K562 (cell line): ENCODE measurements at regions not wholly inside any gene's neighbourhood (a gene's known extent, or its start where the extent isn't known, plus 50 kb on each side); places are given as distances from the start of the nearest gene placed in this dataset.
A peak's percentile ranks its signal among the peaks of the same experiment; 100 is the strongest.

Experiments used
- C11orf30 ChIP-seq: fragments of 450-650 bp; IDR thresholded peaks from 2 replicates; pipeline ENCODE4 v1.6.1; 2016; ENCODE audit warnings: low read depth, mild to moderate bottlenecking
- EZH2 ChIP-seq: IDR thresholded peaks from 2 replicates; pipeline ENCODE4 v1.6.1; 2012; ENCODE audit warnings: low read depth, mild to moderate bottlenecking, inconsistent platforms, low read length, borderline replicate concordance
- FOSL1 ChIP-seq: fragments of 200-800 bp; sonication (Bioruptor generic); conservative IDR thresholded peaks from 2 replicates; pipeline ENCODE4 v1.6.1; 2016; ENCODE audit warnings: missing genetic modification characterization, missing compliant biosample characterization
- FOXK2 ChIP-seq, 2 experiments: fragments of 450-650 bp; IDR thresholded peaks in 1 of 2; conservative IDR thresholded peaks in 1 of 2; 2 replicates each; pipeline ENCODE4 v1.6.1; 2016; ENCODE audit warnings: low read depth in 2 of 2, mild to moderate bottlenecking in 1 of 2
- GTF2E2 ChIP-seq: fragments of 200-800 bp; sonication (Bioruptor generic); IDR thresholded peaks from 2 replicates; pipeline ENCODE4 v1.6.1; 2016; ENCODE audit warnings: missing genetic modification characterization, missing compliant biosample characterization
- HNRNPLL ChIP-seq: fragments of 200-400 bp; formaldehyde crosslinking; IDR thresholded peaks from 2 replicates; pipeline ENCODE4 v1.6.1; 2017; ENCODE audit warnings: low read length, low read depth, mild to moderate bottlenecking; ENCODE audit not compliant: poor library complexity, severe bottlenecking
- JUND ChIP-seq, 2 experiments: IDR thresholded peaks; 2 replicates in 1 of 2; 3 replicates in 1 of 2; pipeline ENCODE4 v1.6.1; 2011; ENCODE audit warnings: borderline replicate concordance in 2 of 2, low read depth in 2 of 2, low read length in 2 of 2, improper control_type of control experiment in 1 of 2, missing biosample characterization in 1 of 2, missing genetic modification characterization in 1 of 2, missing genetic modification reagents in 1 of 2
- MAFF ChIP-seq: IDR thresholded peaks from 2 replicates; pipeline ENCODE4 v1.6.1; 2012; ENCODE audit warnings: low read length, improper control_type of control experiment
- MAFK ChIP-seq: IDR thresholded peaks from 2 replicates; pipeline ENCODE4 v1.6.1; 2011; ENCODE audit warnings: low read length, improper control_type of control experiment
- NFE2 ChIP-seq: IDR thresholded peaks from 2 replicates; pipeline ENCODE4 v1.6.1; 2014; ENCODE audit warnings: antibody characterized with exemption, low read depth
- NR3C1 ChIP-seq: sonication (generic); formaldehyde crosslinking; IDR thresholded peaks from 2 replicates; pipeline ENCODE4 v1.8.1; 2022; ENCODE audit warnings: missing genetic modification reagents
- PHF21A ChIP-seq: fragments of 450-650 bp; IDR thresholded peaks from 2 replicates; pipeline ENCODE4 v1.6.1; 2017; ENCODE audit warnings: low read depth, borderline replicate concordance
- PPARD ChIP-seq: fragments of 250-450 bp; sonication (Bioruptor Pico); IDR thresholded peaks from 2 replicates; pipeline ENCODE4 v1.8.0; 2022; ENCODE audit warnings: inconsistent platforms, mild to moderate bottlenecking, moderate library complexity
- SMARCA4 ChIP-seq: fragments of 450-650 bp; IDR thresholded peaks from 2 replicates; pipeline ENCODE4 v1.6.1; 2016
- SMARCE1 ChIP-seq: fragments of 450-650 bp; IDR thresholded peaks from 2 replicates; pipeline ENCODE4 v1.7.1; 2016; ENCODE audit warnings: mild to moderate bottlenecking
- ZNF316 ChIP-seq: fragments of 450-650 bp; IDR thresholded peaks from 2 replicates; pipeline ENCODE4 v1.6.1; 2016
- TF ChIP-seq, protein P1 (sequence below): fragments of 450-650 bp; formaldehyde crosslinking; IDR thresholded peaks from 2 replicates; pipeline ENCODE4 v1.4.0; 2020; ENCODE audit warnings: mild to moderate bottlenecking
- TF ChIP-seq, protein P2 (sequence below): fragments of 250-450 bp; sonication (Bioruptor Pico); IDR thresholded peaks from 2 replicates; pipeline ENCODE4 v1.9.0; 2021; ENCODE audit warnings: mild to moderate bottlenecking, inconsistent platforms
- TF ChIP-seq, protein P3 (sequence below): sonication (generic); formaldehyde crosslinking; IDR thresholded peaks from 2 replicates; pipeline ENCODE4 v1.8.0; 2023; ENCODE audit warnings: mild to moderate bottlenecking, missing genetic modification reagents
- TF ChIP-seq, protein P4 (sequence below), 2 experiments: fragments of 450-650 bp; conservative IDR thresholded peaks; 2 replicates each; pipeline ENCODE4 v1.6.1; 2017; ENCODE audit warnings: mild to moderate bottlenecking in 2 of 2, moderate library complexity in 2 of 2
- TF ChIP-seq, protein P5 (sequence below): sonication (generic); formaldehyde crosslinking; IDR thresholded peaks from 2 replicates; pipeline ENCODE4 v1.8.0; 2022; ENCODE audit warnings: mild to moderate bottlenecking, missing genetic modification reagents

DNA sequence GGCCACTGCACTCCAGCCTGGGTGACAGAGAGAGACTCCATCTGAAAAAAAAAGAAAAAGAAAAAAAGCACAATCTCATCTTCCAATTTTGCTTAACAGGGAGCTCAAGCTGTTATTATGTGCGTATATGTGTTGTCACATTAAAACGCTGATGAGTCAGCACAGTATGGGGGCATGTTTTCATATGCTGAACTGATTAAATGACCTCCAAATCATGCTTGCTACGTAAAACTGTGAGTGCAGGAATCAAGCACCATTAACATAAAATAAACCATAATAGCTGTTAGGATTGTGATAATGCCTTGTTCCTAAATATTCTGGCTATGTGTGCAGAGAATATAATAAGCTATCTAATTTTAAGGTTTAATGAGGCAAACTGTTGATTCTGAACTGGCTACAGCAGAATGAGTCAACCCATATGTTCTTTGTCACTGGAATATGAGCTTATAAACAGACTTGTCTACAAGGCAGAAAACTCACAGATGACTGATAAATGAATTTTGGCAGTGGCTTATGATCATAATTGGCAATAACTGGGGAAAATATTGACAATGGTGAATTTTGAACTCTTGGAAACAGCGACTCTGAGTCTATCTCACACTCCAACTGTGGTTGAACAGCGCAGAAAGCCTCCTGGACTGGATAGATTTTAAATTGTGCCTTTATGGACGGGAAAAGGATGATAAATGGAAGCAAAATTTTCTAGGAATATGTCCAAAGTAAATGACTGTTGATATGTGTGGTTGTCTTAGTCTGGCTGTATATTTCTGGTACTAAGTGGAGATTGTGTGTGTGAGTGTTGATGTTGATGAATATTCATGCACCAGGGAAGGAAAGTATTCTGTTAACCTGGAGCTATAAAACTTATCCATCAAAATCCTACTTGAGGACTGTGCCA lies 75.5 kb downstream of the VCAM1 start (continued):
- TF ChIP-seq, protein P1, sequence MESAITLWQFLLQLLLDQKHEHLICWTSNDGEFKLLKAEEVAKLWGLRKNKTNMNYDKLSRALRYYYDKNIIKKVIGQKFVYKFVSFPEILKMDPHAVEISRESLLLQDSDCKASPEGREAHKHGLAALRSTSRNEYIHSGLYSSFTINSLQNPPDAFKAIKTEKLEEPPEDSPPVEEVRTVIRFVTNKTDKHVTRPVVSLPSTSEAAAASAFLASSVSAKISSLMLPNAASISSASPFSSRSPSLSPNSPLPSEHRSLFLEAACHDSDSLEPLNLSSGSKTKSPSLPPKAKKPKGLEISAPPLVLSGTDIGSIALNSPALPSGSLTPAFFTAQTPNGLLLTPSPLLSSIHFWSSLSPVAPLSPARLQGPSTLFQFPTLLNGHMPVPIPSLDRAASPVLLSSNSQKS (CRISPR knock-in tag) = no peak
- TF ChIP-seq FOSL1 (peak; percentile 55), SMARCE1 (0 out of 2 replicates have a peak, but pooled peaks have one; percentile 14), EZH2 (no peak), PPARD (CRISPR knock-in tag) (no peak), HNRNPLL (no peak), GTF2E2 (tag) (0 out of 2 replicates have a peak, but pooled peaks have one; percentile 24), C11orf30 (peak; percentile 90), MAFF (peak; percentile 78), SMARCA4 (0 out of 2 replicates have a peak, but pooled peaks have one; percentile 28), ZNF316 (peak; percentile 94), NFE2 (peak; percentile 78), FOXK2 (conservative IDR thresholded peaks at IDR 0.05 in 1 of 2, IDR thresholded peaks at IDR 0.05 in 1 of 2; ENCODE audit: low read depth in 2 of 2) (peak in 1 of 2 experiments; percentile 34; a peak in 1 of 4 replicates), MAFK (peak; percentile 72; the same call in 1 of the 2 replicates), JUND (IDR thresholded peaks at IDR 0.05; ENCODE audit: borderline replicate concordance, low read depth, low read length) (0 out of 2 replicates have a peak, but pooled peaks have one; percentile 34), JUND (tag; IDR thresholded peaks at IDR 0.05; ENCODE audit: borderline replicate concordance, low read depth, low read length) (peak; percentile 41; the same call in 1 of the 3 replicates), PHF21A (0 out of 2 replicates have a peak, but pooled peaks have one; percentile 35), NR3C1 (CRISPR knock-in tag) (no peak)
- TF ChIP-seq, protein P2, sequence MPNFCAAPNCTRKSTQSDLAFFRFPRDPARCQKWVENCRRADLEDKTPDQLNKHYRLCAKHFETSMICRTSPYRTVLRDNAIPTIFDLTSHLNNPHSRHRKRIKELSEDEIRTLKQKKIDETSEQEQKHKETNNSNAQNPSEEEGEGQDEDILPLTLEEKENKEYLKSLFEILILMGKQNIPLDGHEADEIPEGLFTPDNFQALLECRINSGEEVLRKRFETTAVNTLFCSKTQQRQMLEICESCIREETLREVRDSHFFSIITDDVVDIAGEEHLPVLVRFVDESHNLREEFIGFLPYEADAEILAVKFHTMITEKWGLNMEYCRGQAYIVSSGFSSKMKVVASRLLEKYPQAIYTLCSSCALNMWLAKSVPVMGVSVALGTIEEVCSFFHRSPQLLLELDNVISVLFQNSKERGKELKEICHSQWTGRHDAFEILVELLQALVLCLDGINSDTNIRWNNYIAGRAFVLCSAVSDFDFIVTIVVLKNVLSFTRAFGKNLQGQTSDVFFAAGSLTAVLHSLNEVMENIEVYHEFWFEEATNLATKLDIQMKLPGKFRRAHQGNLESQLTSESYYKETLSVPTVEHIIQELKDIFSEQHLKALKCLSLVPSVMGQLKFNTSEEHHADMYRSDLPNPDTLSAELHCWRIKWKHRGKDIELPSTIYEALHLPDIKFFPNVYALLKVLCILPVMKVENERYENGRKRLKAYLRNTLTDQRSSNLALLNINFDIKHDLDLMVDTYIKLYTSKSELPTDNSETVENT = no peak
- TF ChIP-seq, protein P3, sequence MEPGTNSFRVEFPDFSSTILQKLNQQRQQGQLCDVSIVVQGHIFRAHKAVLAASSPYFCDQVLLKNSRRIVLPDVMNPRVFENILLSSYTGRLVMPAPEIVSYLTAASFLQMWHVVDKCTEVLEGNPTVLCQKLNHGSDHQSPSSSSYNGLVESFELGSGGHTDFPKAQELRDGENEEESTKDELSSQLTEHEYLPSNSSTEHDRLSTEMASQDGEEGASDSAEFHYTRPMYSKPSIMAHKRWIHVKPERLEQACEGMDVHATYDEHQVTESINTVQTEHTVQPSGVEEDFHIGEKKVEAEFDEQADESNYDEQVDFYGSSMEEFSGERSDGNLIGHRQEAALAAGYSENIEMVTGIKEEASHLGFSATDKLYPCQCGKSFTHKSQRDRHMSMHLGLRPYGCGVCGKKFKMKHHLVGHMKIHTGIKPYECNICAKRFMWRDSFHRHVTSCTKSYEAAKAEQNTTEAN (CRISPR knock-in tag) = no peak
- TF ChIP-seq, protein P4, sequence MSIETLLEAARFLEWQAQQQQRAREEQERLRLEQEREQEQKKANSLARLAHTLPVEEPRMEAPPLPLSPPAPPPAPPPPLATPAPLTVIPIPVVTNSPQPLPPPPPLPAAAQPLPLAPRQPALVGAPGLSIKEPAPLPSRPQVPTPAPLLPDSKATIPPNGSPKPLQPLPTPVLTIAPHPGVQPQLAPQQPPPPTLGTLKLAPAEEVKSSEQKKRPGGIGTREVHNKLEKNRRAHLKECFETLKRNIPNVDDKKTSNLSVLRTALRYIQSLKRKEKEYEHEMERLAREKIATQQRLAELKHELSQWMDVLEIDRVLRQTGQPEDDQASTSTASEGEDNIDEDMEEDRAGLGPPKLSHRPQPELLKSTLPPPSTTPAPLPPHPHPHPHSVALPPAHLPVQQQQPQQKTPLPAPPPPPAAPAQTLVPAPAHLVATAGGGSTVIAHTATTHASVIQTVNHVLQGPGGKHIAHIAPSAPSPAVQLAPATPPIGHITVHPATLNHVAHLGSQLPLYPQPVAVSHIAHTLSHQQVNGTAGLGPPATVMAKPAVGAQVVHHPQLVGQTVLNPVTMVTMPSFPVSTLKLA (conservative IDR thresholded peaks at IDR 0.05) = no peak
- TF ChIP-seq, protein P5, sequence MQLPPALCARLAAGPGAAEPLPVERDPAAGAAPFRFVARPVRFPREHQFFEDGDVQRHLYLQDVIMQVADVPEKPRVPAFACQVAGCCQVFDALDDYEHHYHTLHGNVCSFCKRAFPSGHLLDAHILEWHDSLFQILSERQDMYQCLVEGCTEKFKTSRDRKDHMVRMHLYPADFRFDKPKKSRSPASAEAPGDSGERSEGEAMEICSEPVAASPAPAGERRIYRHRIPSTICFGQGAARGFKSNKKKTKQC (CRISPR knock-in tag) = no peak
